GM12874 (cell line): ENCODE measurements at regions not wholly inside any gene's neighbourhood (a gene's known extent, or its start where the extent isn't known, plus 50 kb on each side); places are given as distances from the start of the nearest gene placed in this dataset.

Experiments
- CTCF ChIP-seq: IDR thresholded peaks from 2 replicates; pipeline ENCODE4 v1.5.1; 2011; ENCODE audit warnings: low read depth, mild to moderate bottlenecking, control low read depth, low read length, moderate library complexity; ENCODE audit not compliant: insufficient read depth

DNA sequence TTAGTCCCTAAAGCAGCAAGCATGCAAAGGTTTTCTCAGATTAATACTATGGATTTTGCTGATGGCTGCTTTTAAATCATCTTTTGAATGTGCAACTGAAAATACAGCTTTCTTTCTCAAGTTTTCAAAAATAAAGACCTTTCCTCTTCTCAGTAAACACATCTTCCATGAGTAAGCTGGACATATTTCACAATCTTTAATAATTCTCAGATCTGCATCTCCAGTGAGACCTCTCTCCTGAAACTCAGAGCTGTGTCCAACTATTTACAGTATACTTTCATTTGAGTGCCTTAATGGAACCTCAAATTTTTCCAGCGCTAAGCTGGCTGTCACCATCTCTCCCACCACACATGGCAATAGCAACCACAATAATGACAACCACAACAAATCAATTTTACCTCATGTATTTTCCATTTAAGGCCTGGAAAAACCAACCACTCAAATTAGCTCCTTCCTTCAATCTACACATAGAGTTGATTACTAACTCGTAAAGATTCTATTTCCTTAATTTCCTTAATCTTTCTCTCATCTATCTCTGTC is 192.4 kb upstream of the RPL34 start:
- TF ChIP-seq CTCF = no peak

DNA sequence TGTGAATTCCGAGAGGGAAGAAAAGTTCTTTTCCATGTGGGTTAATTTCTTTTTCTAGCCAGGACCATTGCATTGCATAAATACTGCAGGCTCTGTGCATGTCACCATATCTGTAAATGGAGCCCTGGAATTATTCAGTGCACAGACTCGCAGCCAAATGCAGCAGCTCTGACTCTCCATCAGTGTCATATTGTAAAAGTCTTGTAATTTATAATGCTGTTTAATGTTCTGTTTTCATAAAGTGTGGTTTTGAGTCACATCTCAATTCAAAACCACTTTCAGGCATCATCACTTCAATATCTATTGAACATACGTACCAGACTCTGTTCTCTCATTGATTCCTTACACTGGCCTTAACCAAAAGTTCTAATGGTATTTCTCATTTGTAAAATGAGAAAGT is 193.9 kb upstream of the RPL34 start:
- no peak for TF ChIP-seq CTCF

- TF ChIP-seq CTCF = no peak
These were observed 194.4 kb upstream of the RPL34 start for GRCh38 chr4:108425988-108426387.

- TF ChIP-seq CTCF = no peak
These were observed 202.5 kb upstream of the RPL34 start for GRCh38 chr4:108417923-108418322.

- TF ChIP-seq CTCF = no peak
These were observed 203.5 kb upstream of the RPL34 start for GRCh38 chr4:108416831-108417230.

DNA sequence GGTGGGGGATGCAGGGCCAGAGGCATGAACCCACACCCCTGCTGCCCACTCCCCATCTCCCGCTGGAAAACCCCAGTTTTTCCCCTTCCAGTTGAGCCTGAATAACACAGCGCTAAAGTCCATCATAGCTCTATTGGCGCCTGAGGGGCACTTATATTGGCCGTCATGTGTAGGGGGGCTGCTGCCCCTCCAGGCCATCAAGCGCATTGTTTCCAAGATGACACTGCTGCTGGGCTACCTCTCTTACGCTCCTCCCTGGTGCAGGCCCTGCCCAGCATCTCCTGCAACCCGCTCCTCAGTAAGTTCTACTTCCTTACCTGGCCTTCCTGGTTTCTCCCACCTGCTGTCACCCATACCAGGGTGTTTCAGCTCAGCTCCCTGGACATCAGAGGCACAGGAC is 205.0 kb upstream of the RPL34 start:
- no peak for TF ChIP-seq CTCF

- TF ChIP-seq CTCF = no peak
These were observed 208.5 kb upstream of the RPL34 start for GRCh38 chr4:108411836-108412235.
